GM19452 (cell line): ENCODE measurements at regions not wholly inside any gene's neighbourhood (a gene's known extent, or its start where the extent isn't known, plus 50 kb on each side); places are given as distances from the start of the nearest gene placed in this dataset.
"Not testable (repeated sequence)": the region's sequence is repeated elsewhere in the genome, so short reads cannot be mapped to it uniquely, and the experiment has no call there.

Experiments used
- ATAC-seq: cut with Tn5 transposase; IDR thresholded peaks from one replicate; pipeline ENCODE4 v1.9.1; 2021; ENCODE audit not compliant: unreplicated experiment

DNA sequence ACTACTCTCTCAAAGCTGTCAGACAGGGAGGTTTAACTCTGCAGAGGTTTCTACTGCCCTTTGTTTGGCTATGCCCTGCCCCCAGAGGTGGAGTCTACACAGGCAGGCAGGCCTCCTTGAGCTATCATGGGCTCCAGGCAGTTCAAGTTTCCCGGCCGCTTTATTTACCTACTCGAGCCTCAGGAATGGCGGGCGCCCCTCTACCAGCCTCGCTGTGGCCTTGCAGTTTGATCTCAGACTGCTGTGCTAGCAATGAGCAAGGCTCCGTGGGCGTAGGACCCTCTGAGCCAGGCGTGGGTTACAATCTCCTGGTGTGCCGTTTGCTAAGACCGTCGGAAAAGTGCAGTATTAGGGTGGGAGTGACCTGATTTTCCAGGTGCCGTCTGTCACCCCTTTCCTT, 124.3 kb downstream of the PTCHD1 start:
- ATAC-seq = not testable (repeated sequence)

DNA sequence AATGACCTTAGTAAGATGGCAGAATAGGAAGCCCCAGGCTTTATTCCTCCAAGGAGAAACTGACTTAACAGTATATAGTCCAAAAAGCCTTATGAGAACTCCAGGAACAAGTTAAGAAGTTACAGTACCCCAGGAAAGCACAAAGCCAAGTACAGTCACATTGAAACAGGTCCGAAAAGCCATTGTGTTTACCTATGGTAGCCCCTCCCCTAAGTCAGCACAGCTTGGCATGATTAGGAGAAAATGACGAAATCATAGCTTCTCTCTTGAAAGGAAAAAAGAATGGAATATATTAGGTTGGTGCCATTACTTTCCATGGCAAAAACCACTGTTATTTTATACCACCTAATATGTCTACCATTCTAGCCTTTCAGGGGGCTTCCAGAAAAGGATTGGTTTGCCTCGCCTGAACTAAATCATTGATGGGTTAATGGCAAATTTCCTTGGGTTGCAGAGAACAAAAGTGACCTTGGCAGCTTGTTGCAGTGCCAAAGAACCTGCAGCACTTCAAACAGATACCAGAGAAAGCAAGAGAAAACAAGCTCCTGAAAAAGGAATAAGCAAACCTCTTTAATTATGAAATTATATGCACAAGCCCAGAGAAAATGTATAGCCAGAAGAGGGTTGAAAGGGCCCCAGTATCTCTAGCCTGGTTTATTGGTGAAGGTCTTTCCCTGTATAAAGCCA, 130.6 kb downstream of the PTCHD1 start:
- ATAC-seq = no peak

DNA sequence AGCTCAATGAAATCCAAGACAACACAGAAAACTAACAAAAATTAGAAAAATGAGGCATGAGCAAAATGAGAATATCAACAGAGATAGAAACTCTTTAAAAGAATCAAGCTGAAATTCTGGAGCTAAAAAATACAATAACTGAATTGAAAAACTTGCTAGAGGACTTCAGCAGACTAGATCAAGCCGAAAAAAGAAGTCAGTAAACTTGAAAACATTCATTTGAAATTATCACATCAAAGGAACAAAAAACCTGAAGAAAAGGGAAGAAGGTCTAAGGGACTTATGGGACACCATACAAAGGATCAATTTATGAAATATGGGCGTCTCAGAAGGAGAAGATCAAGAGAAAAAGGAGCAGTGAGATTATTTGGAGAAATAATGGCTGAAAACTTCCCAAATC, 131.3 kb downstream of the PTCHD1 start:
- ATAC-seq = no peak

DNA sequence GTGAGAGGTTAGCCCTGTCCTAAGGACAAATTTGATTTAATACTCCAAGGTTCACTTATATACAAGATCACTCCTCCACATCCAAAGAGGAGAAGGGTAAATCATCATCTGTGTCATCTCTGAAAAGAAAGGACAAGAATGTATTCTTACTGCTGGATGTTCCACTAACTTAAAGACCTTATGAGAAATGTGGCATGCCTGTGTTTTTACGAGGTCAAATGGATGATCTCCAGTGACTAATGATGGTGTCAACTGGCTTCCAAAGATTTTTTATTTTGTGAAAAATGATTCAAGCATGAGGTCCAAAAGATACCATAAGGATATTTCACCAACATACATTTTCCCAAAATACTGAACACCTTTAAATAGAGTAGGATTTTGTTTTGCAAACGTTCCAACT, 143.4 kb downstream of the PTCHD1 start:
- no peak for ATAC-seq

GRCh38 chrX:23478561-23478960, 143.9 kb downstream of the PTCHD1 start:
- ATAC-seq = no peak

DNA sequence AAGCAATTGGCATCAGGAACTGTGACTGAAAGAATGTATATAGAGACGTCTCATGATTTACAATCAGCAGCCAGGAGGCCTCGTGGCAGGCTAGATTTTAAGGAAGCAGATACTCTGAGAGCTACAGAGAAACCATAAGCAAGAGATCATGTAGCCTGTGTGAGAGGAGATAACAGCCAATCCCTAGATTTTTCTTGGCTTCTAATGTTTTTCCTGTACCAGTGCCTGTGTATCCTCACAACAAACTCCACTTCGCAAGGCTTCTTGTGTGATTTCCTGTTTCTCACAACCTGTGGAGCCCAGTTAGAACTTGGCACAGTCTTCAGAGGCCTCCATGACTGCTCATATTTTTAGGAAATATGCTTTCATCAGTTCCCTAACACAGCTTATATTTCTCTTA, 147.9 kb downstream of the PTCHD1 start:
- no peak for ATAC-seq

DNA sequence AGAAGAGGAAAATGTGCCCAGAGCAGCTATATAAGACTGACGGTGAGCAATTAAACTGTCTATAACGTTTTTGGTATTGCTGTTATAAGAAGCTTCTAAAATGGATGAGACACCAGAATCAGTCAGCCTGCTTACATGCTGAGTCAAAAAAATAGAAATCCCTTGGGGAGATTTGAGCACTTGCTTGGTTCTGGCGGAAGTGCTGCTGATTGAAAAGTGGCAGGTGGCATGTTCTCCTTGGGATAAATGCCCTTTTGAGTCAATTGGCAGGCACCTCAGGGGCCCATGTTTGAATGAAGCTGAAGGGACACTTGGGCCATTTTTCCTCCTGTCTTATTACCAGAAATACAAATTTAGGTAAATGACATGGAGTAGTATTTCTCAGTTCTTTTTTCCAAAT, 148.7 kb downstream of the PTCHD1 start:
- ATAC-seq = no peak

DNA sequence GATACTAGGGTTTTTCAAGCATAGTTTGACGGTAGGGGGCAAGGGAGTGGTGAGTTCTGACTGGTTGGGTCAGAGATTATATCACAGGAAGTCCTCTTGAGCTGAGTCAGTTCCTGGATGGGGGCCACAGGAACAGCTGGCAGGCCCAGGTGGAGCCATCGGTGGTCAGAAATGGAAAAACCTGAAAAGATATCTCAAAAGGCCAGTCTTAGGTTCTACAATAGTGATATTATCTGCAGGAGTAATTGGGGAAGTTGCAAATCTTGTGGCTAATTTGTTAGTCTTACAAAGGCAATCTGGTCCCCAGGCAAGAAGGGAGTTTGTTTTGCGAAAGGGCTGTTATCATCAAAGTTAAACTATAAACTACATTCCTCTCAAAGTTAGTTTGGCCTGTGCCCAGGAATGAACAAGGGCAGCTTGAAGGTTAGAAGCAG, 159.3 kb downstream of the PTCHD1 start:
- ATAC-seq = peak; percentile 69

GRCh38 chrX:23494741-23495140, 160.1 kb downstream of the PTCHD1 start:
- ATAC-seq = no peak

GRCh38 chrX:23497919-23498318, 163.3 kb downstream of the PTCHD1 start:
- ATAC-seq = peak; percentile 52

- ATAC-seq = no peak
Measured at GRCh38 chrX:23501974-23502373, 165.3 kb upstream of the PRDX4 start.

- ATAC-seq = no peak
Measured at GRCh38 chrX:23503835-23504539, 163.3 kb upstream of the PRDX4 start.

GRCh38 chrX:23504540-23504884, 162.8 kb upstream of the PRDX4 start:
- no peak for ATAC-seq

DNA sequence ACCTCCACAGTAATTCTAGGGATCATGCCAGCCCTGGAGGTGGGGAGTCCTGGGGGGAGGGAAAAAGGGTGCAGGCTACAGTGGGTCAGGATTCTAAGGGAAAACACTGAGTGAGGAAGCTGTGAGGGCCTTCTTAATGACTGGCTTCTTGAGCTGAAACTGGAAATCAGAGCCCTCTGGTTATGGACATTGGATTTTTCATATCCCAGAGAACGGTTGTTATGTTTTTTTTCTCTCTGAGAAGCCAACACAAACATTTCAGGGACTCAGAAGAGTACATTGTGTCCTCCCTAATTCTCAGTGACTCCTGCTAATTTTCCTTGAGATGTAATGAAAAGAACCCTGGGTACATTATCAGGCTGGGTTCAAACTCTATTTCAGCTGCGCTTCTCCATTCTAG, 162.4 kb upstream of the PRDX4 start:
- ATAC-seq = no peak

- ATAC-seq = no peak
Measured at GRCh38 chrX:23505531-23506303, 161.6 kb upstream of the PRDX4 start.

- ATAC-seq = no peak
Measured at GRCh38 chrX:23509256-23509655, 158.0 kb upstream of the PRDX4 start.

DNA sequence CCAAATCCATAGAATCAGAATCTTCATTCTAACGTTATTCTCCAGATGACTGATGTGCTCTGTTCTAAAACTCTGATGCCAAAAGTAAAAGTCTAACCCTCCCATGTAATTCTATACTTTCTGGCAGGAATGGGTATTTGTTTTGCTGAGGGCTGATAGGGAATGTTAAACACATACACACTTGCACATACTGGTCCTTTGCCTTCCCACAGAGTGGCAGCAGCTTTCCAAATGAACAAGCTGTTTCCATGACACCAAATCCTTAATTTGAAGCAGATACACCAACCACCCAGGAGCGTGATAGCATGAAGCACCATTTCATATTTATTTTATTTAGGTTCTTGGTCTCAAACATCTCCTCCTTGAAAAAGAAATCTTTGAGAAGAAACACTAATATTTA, 155.5 kb upstream of the PRDX4 start:
- no peak for ATAC-seq

DNA sequence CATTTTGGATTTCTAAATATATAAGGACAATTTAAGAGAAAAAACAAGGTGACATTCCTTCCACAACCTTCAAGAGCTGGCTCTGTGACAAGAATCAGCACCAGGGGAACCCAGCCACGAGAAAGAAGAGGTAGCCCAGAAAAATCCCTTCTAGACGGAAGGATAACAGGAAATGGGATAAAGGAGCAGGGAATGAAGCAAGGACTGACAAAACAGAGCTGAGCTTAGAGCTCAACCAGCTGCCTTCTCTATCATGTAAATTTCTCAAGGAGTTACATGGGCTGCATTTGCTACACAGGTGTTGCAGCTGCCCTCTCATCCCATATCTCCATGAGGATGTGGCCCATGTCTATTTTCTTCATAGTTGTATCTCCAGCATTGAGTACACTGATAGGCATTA, 154.2 kb upstream of the PRDX4 start:
- no peak for ATAC-seq

DNA sequence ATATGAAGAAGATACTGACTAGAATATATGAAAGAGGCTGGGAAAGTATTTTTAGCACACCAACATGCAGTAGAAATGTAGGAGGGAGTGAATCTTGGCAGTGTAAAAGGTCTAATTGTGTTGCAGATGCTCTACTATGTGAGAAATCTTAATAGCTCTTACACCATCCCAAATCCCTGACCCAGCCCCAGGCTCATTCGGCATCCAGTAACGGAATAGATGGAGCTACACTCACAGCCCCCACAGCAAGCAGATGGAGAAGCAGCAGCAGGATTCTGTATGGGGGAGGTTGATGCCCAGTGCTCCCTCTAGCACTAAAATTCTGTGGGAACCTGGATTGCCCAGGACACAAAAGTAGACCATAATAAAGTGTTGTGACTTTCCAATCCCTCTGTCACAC, 153.2 kb upstream of the PRDX4 start:
- ATAC-seq = no peak

DNA sequence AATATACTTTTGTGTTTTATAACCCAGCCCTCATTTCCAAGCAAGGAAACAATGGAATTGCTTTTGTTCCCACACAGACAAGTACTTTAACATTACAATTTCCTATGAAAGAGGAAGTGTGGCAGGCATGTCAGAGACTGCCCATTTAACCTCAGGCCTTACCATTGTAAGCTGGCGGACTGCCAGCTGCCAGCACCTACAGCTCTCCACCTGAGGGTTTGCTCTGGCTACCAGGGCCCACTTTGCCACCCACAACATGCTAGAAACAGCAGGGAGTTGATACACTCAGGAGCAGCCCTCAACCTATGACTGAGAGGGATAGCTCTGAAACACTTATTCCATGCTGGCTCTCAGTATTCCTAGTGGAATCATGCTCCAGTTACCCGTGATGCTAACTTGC, 152.3 kb upstream of the PRDX4 start:
- ATAC-seq = no peak

- ATAC-seq = not testable (repeated sequence)
Measured at GRCh38 chrX:23523026-23523657, 144.2 kb upstream of the PRDX4 start.

- no peak for ATAC-seq
Measured at GRCh38 chrX:23524467-23524866, 142.8 kb upstream of the PRDX4 start.
